Activated CD4-positive, alpha-beta memory T cell treated with anti-CD3 and anti-CD28 coated beads, Interleukin-2, amount 10 ng/mL, durations not matched to agents 7 days and 5 days (primary cell): ENCODE measurements at regions not wholly inside any gene's neighbourhood (a gene's known extent, or its start where the extent isn't known, plus 50 kb on each side); places are given as distances from the start of the nearest gene placed in this dataset.
"Not testable (repeated sequence)": the region's sequence is repeated elsewhere in the genome, so short reads cannot be mapped to it uniquely, and the experiment has no call there.

Experiments
- CTCF ChIA-PET: fragments of 350-600 bp; sonication (Branson Sonifier 250); formaldehyde crosslinking; loops from one replicate; lab custom pipeline; 2021; ENCODE audit warnings: antibody characterized with exemption, inconsistent platforms; lab: Charles Lee
- POLR2A ChIA-PET: fragments of 350-600 bp; sonication (Branson Sonifier 250); formaldehyde crosslinking; loops from one replicate; lab custom pipeline; 2021; ENCODE audit warnings: antibody characterized with exemption; lab: Charles Lee
- DNase-seq: peaks from one replicate; pipeline ENCODE4 v3.0.0-alpha.2; 2020
- H3K27ac Mint-ChIP-seq: one replicate; pipeline ENCODE4 v1.8.0; 2021; ENCODE audit warnings: mild to moderate bottlenecking, mixed read lengths
- H3K27me3 Mint-ChIP-seq: one replicate; pipeline ENCODE4 v1.8.0; 2021; ENCODE audit warnings: mixed read lengths
- H3K36me3 Mint-ChIP-seq: one replicate; pipeline ENCODE4 v1.8.0; 2021; ENCODE audit warnings: low read depth, mixed read lengths
- H3K4me1 Mint-ChIP-seq: one replicate; pipeline ENCODE4 v1.8.0; 2021; ENCODE audit warnings: mixed read lengths
- H3K4me3 Mint-ChIP-seq: one replicate; pipeline ENCODE4 v1.8.0; 2021; ENCODE audit warnings: mild to moderate bottlenecking, mixed read lengths
- H3K9me3 Mint-ChIP-seq: one replicate; pipeline ENCODE4 v1.8.0; 2021; ENCODE audit warnings: mixed read lengths

- H3K4me3 Mint-ChIP-seq, POLR2A ChIA-PET, H3K36me3 Mint-ChIP-seq, DNase-seq, H3K9me3 Mint-ChIP-seq, CTCF ChIA-PET, H3K27me3 Mint-ChIP-seq: not testable (repeated sequence)
- peak overlapping the region; percentile 12 for H3K27ac Mint-ChIP-seq
- peaks cover 16% of the 10 kb centered on the region for H3K4me1 Mint-ChIP-seq
These were observed 63.1 kb upstream of the POTEC start for GRCh38 chr18:14606546-14606945.

GRCh38 chr18:14607360-14607759 is 64.0 kb upstream of the POTEC start:
- H3K4me3 Mint-ChIP-seq, POLR2A ChIA-PET, H3K36me3 Mint-ChIP-seq, H3K9me3 Mint-ChIP-seq, H3K27me3 Mint-ChIP-seq, DNase-seq, H3K27ac Mint-ChIP-seq, CTCF ChIA-PET: not testable (repeated sequence)
- peaks cover 19% of the 10 kb centered on the region for H3K4me1 Mint-ChIP-seq

DNA sequence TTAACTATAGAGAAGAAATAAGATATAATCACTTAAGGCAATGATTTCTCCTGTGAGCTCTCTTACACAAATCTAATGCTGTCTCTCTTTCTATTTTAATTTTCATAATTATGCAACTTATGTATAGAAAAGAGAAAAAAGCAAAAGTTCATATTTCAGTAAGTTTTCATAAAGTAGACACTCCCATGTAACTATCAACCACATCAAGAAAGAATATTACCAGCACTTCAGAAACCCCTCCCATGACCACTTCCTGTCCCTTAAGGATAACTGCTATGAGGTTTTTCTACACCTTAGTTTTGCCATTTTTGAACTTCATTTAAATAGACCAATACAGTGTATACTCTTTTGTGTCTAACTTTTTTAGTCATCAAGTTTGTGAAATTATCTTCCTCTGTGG is 69.0 kb upstream of the POTEC start:
- H3K27me3 Mint-ChIP-seq, POLR2A ChIA-PET, H3K9me3 Mint-ChIP-seq, H3K36me3 Mint-ChIP-seq, H3K4me3 Mint-ChIP-seq, CTCF ChIA-PET, DNase-seq: not testable (repeated sequence)
- H3K4me1 Mint-ChIP-seq: peaks cover 12% of the 10 kb centered on the region
- H3K27ac Mint-ChIP-seq: peak overlapping the region; percentile 75

DNA sequence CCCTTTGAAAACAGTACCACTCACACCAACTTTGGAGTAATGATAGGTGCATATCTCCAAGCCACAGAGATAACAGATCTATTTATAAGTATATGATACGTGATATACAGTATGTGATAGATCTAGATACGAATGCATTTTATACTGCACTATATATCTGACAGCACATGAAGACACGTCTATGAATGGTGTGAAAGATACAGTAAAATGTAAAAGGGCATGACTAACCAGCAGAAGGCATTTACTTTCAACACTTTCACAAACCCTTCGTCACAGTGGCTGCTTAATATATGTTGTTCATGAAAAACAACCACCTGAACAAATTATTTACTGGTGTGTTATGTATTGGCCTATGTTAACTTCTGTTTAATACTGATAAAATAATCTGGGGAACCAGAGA is 71.1 kb upstream of the POTEC start:
- CTCF ChIA-PET: not testable (repeated sequence)

DNA sequence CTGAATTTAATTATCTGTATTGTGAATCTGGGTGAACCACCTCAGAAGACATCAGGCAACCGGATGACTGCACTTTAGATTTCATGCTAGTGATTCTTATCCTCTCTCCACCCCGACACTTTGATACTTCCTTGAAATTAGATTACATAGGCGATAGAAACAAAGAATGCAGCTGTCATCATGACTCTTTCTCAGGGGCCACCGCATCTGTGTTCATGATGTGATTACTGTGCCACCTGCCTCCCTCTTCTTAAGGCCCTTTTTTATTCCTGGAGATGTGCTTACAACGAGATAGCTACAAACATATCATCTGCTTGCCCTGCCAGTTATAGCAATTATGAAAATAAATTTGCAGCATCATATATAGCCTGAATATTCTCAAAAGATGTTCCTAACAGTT is 83.9 kb upstream of the POTEC start:
- CTCF ChIA-PET, POLR2A ChIA-PET, DNase-seq, H3K27ac Mint-ChIP-seq, H3K9me3 Mint-ChIP-seq, H3K4me3 Mint-ChIP-seq, H3K27me3 Mint-ChIP-seq, H3K36me3 Mint-ChIP-seq, H3K4me1 Mint-ChIP-seq: not testable (repeated sequence)

More for the DNA sequence above, 71.1 kb upstream of the POTEC start:
- H3K27me3 Mint-ChIP-seq, H3K27ac Mint-ChIP-seq, DNase-seq, H3K36me3 Mint-ChIP-seq, H3K4me3 Mint-ChIP-seq, POLR2A ChIA-PET: not testable (repeated sequence)
- Mint-ChIP-seq H3K9me3 (peaks cover 14% of the 10 kb centered on the region), H3K4me1 (peaks cover 12% of the 10 kb centered on the region)

GRCh38 chr18:14628323-14628978 is 85.1 kb upstream of the POTEC start:
- H3K27ac Mint-ChIP-seq, H3K27me3 Mint-ChIP-seq, POLR2A ChIA-PET, H3K36me3 Mint-ChIP-seq, DNase-seq, H3K4me3 Mint-ChIP-seq, H3K9me3 Mint-ChIP-seq, CTCF ChIA-PET, H3K4me1 Mint-ChIP-seq: not testable (repeated sequence)

DNA sequence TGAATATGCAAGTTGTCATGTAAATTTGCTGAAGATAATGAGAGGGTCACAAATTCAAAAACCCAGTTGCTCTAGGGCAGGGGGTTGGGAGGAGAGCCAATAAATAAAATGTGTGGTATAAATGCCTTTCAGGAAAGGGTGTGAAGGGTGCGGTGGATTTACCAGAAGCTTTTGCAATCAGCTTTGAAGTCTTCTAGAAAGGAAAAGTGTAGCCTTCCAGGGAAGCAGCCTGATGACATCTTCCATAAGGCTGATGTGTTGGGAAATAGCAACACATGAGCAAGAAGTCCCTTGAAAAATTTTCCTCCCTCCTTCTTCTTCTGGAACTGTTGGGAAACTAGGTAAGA is 85.6 kb upstream of the POTEC start:
- H3K27me3 Mint-ChIP-seq, DNase-seq, CTCF ChIA-PET, H3K4me3 Mint-ChIP-seq, H3K27ac Mint-ChIP-seq, H3K4me1 Mint-ChIP-seq, H3K36me3 Mint-ChIP-seq, H3K9me3 Mint-ChIP-seq, POLR2A ChIA-PET: not testable (repeated sequence)

GRCh38 chr18:14632976-14633375 is 89.6 kb upstream of the POTEC start:
- H3K27me3 Mint-ChIP-seq, H3K4me1 Mint-ChIP-seq, H3K4me3 Mint-ChIP-seq, DNase-seq, H3K36me3 Mint-ChIP-seq, CTCF ChIA-PET, H3K9me3 Mint-ChIP-seq, H3K27ac Mint-ChIP-seq, POLR2A ChIA-PET: not testable (repeated sequence)

- H3K36me3 Mint-ChIP-seq, H3K9me3 Mint-ChIP-seq, DNase-seq, H3K4me3 Mint-ChIP-seq, H3K4me1 Mint-ChIP-seq, H3K27me3 Mint-ChIP-seq, H3K27ac Mint-ChIP-seq, CTCF ChIA-PET, POLR2A ChIA-PET: not testable (repeated sequence)
These were observed 94.6 kb upstream of the POTEC start for GRCh38 chr18:14638008-14638407.

- H3K4me3 Mint-ChIP-seq, H3K4me1 Mint-ChIP-seq, CTCF ChIA-PET, DNase-seq, H3K9me3 Mint-ChIP-seq, H3K27me3 Mint-ChIP-seq, H3K27ac Mint-ChIP-seq, POLR2A ChIA-PET, H3K36me3 Mint-ChIP-seq: not testable (repeated sequence)
These were observed 97.7 kb upstream of the POTEC start for GRCh38 chr18:14641121-14641520.

DNA sequence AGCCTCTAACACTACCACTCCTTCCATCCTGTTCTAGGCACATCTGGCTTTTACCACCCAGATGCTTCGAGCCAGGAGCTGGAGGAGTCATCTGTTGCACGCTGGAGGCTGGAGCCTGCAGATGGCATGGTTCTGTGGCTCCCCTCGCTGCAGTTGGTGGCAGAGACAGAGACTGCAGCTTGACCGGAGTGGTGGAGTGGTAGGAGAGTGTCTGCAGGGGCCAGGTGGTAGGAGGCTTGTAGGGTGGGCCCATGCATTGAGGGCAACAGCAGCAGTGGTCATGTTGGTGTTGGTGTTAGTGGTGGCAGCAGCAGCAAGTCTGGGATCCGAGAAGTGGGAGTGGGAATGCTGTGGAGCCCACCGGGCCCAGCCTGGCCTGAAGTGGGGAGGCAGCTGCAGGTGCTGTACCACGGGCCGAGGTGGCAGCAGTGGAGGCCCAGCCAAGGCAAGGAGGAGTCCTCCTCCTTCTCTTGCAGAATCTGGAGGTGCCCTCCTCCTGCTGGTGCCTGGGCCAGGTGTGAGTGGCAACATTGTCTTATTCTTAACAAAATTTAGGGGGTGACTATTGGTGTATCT is 100.4 kb upstream of the POTEC start:
- POLR2A ChIA-PET, DNase-seq, H3K27me3 Mint-ChIP-seq, H3K27ac Mint-ChIP-seq, H3K36me3 Mint-ChIP-seq, H3K9me3 Mint-ChIP-seq, CTCF ChIA-PET, H3K4me3 Mint-ChIP-seq, H3K4me1 Mint-ChIP-seq: not testable (repeated sequence)

DNA sequence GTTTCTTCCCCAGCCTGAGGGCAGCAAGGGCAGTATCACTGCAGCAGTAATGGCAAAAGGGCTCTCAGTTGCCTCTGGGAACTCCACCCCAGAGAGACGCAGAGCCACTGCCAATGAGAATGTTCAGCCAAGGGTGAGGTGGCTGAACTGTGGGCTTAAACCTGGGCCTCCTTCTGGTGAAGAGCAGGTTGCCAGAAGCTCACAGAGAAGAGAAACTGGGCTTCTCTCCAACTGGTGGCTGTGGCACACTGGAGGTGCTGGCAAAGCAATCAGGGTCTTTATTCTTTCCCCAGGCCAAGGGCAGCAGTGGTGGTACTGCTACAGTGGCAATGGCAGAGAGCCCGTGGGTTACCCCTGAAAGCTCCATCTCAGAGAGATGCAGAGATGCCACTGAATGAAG is 54.9 kb upstream of the ANKRD30B start:
- H3K9me3 Mint-ChIP-seq, H3K4me3 Mint-ChIP-seq, POLR2A ChIA-PET, H3K36me3 Mint-ChIP-seq, H3K4me1 Mint-ChIP-seq, H3K27me3 Mint-ChIP-seq, H3K27ac Mint-ChIP-seq, CTCF ChIA-PET, DNase-seq: not testable (repeated sequence)

- H3K27me3 Mint-ChIP-seq, H3K4me1 Mint-ChIP-seq, H3K9me3 Mint-ChIP-seq, DNase-seq, H3K36me3 Mint-ChIP-seq, POLR2A ChIA-PET, H3K4me3 Mint-ChIP-seq, CTCF ChIA-PET, H3K27ac Mint-ChIP-seq: not testable (repeated sequence)
These were observed 54.1 kb upstream of the ANKRD30B start for GRCh38 chr18:14693882-14694281.

GRCh38 chr18:14698006-14698405 is 50.0 kb upstream of the ANKRD30B start:
- DNase-seq, CTCF ChIA-PET, H3K4me3 Mint-ChIP-seq, H3K27ac Mint-ChIP-seq, H3K9me3 Mint-ChIP-seq, H3K27me3 Mint-ChIP-seq, H3K36me3 Mint-ChIP-seq, H3K4me1 Mint-ChIP-seq, POLR2A ChIA-PET: not testable (repeated sequence)
